B cell (primary cell): ENCODE measurements at regions not wholly inside any gene's neighbourhood (a gene's known extent, or its start where the extent isn't known, plus 50 kb on each side); places are given as distances from the start of the nearest gene placed in this dataset.

Source experiments
- ATAC-seq: fragments of 200-7000 bp; cut with Tn5 transposase; one replicate; pipeline ENCODE4 v1.10.0; 2021; ENCODE audit warnings: low read depth, mild to moderate bottlenecking, moderate number of reproducible peaks, moderate library complexity
- CTCF ChIA-PET: fragments of 350-600 bp; sonication (Branson Sonifier 250); formaldehyde crosslinking; loops from one replicate; lab custom pipeline; 2021; ENCODE audit warnings: antibody characterized with exemption, inconsistent platforms; lab: Charles Lee
- POLR2A ChIA-PET: fragments of 350-600 bp; sonication (Branson Sonifier 250); formaldehyde crosslinking; loops from one replicate; lab custom pipeline; 2021; ENCODE audit warnings: antibody characterized with exemption; lab: Charles Lee
- DNase-seq: peaks from one replicate; pipeline ENCODE4 v3.0.0; 2013
- H2AFZ ChIP-seq: 2 replicates; pipeline ENCODE4 v1.6.1; 2012; ENCODE audit warnings: mild to moderate bottlenecking, low read depth, low read length; ENCODE audit not compliant: insufficient read depth, poor library complexity, severe bottlenecking
- H3K27ac ChIP-seq, 2 donors: 1 replicate in 1 of 2; 2 replicates in 1 of 2; pipeline ENCODE4 v1.5.1; 2012 to 2013; ENCODE audit warnings: low read length in 2 of 2, mild to moderate bottlenecking in 2 of 2, moderate library complexity in 1 of 2
- H3K27me3 ChIP-seq, 4 experiments: fragments of 200-600 bp in 1 of 4; sonication (generic) in 1 of 4; replicated peaks in 1 of 4; 1 replicate in 2 of 4; 2 replicates in 2 of 4; pipeline versions ENCODE4 v1.6.1 to v1.7.0; 2013 to 2016; ENCODE audit warnings: low read length in 3 of 4, mild to moderate bottlenecking in 2 of 4, mixed read lengths in 1 of 4, moderate library complexity in 1 of 4; ENCODE audit not compliant: insufficient read depth in 4 of 4, control insufficient read depth in 3 of 4; ENCODE audit errors: control extremely low read depth in 1 of 4
- H3K36me3 ChIP-seq, 2 experiments: replicated peaks in 1 of 2; 1 replicate in 1 of 2; 2 replicates in 1 of 2; pipeline versions ENCODE4 v1.6.1 to v1.7.1; 2013; ENCODE audit warnings: low read length in 1 of 2; ENCODE audit not compliant: insufficient read depth in 2 of 2, control insufficient read depth in 1 of 2; ENCODE audit errors: control extremely low read depth in 1 of 2, extremely low read depth in 1 of 2
- H3K4me1 ChIP-seq, 2 donors: fragments of 200-600 bp in 1 of 2; sonication (generic) in 1 of 2; 1 replicate in 1 of 2; 2 replicates in 1 of 2; pipeline versions ENCODE4 v1.5.1 to v1.6.1; 2013 to 2017; ENCODE audit warnings: low read length in 2 of 2; ENCODE audit not compliant: control insufficient read depth in 2 of 2, insufficient read depth in 2 of 2
- H3K4me2 ChIP-seq: replicated peaks from 2 replicates; pipeline ENCODE3; 2012; ENCODE audit warnings: mild to moderate bottlenecking, low read depth, low read length; ENCODE audit not compliant: poor library complexity, severe bottlenecking
- H3K4me3 ChIP-seq, 5 experiments: fragments of 200-600 bp in 1 of 5; sonication (generic) in 1 of 5; 1 replicate in 3 of 5; 2 replicates in 2 of 5; pipeline versions ENCODE4 v1.5.1 to v1.7.0; 2011 to 2016; ENCODE audit warnings: low read length in 4 of 5, mild to moderate bottlenecking in 4 of 5, low read depth in 2 of 5, control low read depth in 1 of 5, moderate library complexity in 1 of 5; ENCODE audit not compliant: insufficient read depth in 1 of 5; ENCODE audit errors: control extremely low read depth in 1 of 5, extremely low read depth in 1 of 5
- H3K79me2 ChIP-seq: fragments of 200-600 bp; sonication (generic); one replicate; pipeline ENCODE4 v1.6.0; 2016; ENCODE audit warnings: low read length; ENCODE audit not compliant: control insufficient read depth, insufficient read depth
- H3K9ac ChIP-seq: fragments of 200-600 bp; sonication (generic); 2 replicates; pipeline ENCODE4 v1.6.1; 2017; ENCODE audit warnings: mild to moderate bottlenecking, low read length, moderate library complexity
- H3K9me3 ChIP-seq, 3 donors: one replicate each; pipeline versions ENCODE4 v1.6.1 to v1.7.1; 2013; ENCODE audit warnings: low read length in 2 of 3; ENCODE audit not compliant: control insufficient read depth in 2 of 3, insufficient read depth in 1 of 3; ENCODE audit errors: control extremely low read depth in 1 of 3
- H4K20me1 ChIP-seq: 2 replicates; pipeline ENCODE4 v1.6.0; 2012; ENCODE audit warnings: mild to moderate bottlenecking, low read length; ENCODE audit not compliant: insufficient read depth, control insufficient read depth, poor library complexity, severe bottlenecking
- H3K27ac Mint-ChIP-seq: one replicate; pipeline ENCODE4 v1.8.0; 2021; ENCODE audit warnings: mixed read lengths
- H3K27me3 Mint-ChIP-seq: one replicate; pipeline ENCODE4 v1.8.0; 2021; ENCODE audit warnings: mixed read lengths
- H3K4me1 Mint-ChIP-seq: one replicate; pipeline ENCODE4 v1.8.0; 2021; ENCODE audit warnings: mixed read lengths
- H3K4me3 Mint-ChIP-seq: one replicate; pipeline ENCODE4 v1.8.0; 2021; ENCODE audit warnings: mixed read lengths
- H3K9me3 Mint-ChIP-seq: one replicate; pipeline ENCODE4 v1.8.0; 2022; ENCODE audit warnings: mixed read lengths; ENCODE audit not compliant: insufficient read depth
- EZH2 ChIP-seq: IDR thresholded peaks from 2 replicates; pipeline ENCODE4 v1.6.1; 2012; ENCODE audit warnings: borderline replicate concordance, low read depth, mild to moderate bottlenecking, moderate library complexity, low read length; ENCODE audit not compliant: insufficient read depth, poor library complexity, severe bottlenecking
- WGBS: methylation state at CpG from one replicate; pipeline ENCODE4 v1.1.5; 2013; ENCODE audit warnings: missing lambda C conversion rate; ENCODE audit not compliant: insufficient coverage; 5-methylcytosine and 5-hydroxymethylcytosine counted together
- intact Hi-C: fragments of 100-400 bp; cut with micrococcal nuclease; formaldehyde crosslinking; loops from one replicate; pipeline ENCODE4 v1.10.0; 2022
- TF ChIP-seq, protein P1 (sequence below): fragments of 200-600 bp; IDR thresholded peaks from one replicate; pipeline ENCODE4 v1.8.0; 2022; ENCODE audit warnings: antibody characterized with exemption, mild to moderate bottlenecking

GRCh38 chrX:38973322-38973721, 172.1 kb downstream of the MID1IP1 start:
- Histone ChIP-seq H3K4me2 (no peak overlapping the region), H3K27me3 (no peaks in the 10 kb centered on the region), H3K4me1 (no peaks in the 10 kb centered on the region), H2AFZ (no peak overlapping the region), H4K20me1 (no peaks in the 10 kb centered on the region), H3K9me3 (no peaks in the 10 kb centered on the region), H3K4me3 (no peak overlapping the region), H3K27ac (no peak overlapping the region), H3K9ac (no peak overlapping the region), H3K79me2 (no peaks in the 10 kb centered on the region), H3K36me3 (no peaks in the 10 kb centered on the region)
- Mint-ChIP-seq H3K4me3 (no peak overlapping the region), H3K27me3 (no peaks in the 10 kb centered on the region), H3K9me3 (no peaks in the 10 kb centered on the region), H3K4me1 (no peaks in the 10 kb centered on the region), H3K27ac (no peak overlapping the region)
- POLR2A ChIA-PET: no interaction called here
- WGBS: no CpG with 5 or more reads among the region's 3 CpGs
- DNase-seq (no peak), ATAC-seq (no peak)
- CTCF ChIA-PET: no interaction called here
- no peak for TF ChIP-seq EZH2
- TF ChIP-seq, protein P1, sequence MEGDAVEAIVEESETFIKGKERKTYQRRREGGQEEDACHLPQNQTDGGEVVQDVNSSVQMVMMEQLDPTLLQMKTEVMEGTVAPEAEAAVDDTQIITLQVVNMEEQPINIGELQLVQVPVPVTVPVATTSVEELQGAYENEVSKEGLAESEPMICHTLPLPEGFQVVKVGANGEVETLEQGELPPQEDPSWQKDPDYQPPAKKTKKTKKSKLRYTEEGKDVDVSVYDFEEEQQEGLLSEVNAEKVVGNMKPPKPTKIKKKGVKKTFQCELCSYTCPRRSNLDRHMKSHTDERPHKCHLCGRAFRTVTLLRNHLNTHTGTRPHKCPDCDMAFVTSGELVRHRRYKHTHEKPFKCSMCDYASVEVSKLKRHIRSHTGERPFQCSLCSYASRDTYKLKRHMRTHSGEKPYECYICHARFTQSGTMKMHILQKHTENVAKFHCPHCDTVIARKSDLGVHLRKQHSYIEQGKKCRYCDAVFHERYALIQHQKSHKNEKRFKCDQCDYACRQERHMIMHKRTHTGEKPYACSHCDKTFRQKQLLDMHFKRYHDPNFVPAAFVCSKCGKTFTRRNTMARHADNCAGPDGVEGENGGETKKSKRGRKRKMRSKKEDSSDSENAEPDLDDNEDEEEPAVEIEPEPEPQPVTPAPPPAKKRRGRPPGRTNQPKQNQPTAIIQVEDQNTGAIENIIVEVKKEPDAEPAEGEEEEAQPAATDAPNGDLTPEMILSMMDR: no peak
- intact Hi-C loops: no loop called here

DNA sequence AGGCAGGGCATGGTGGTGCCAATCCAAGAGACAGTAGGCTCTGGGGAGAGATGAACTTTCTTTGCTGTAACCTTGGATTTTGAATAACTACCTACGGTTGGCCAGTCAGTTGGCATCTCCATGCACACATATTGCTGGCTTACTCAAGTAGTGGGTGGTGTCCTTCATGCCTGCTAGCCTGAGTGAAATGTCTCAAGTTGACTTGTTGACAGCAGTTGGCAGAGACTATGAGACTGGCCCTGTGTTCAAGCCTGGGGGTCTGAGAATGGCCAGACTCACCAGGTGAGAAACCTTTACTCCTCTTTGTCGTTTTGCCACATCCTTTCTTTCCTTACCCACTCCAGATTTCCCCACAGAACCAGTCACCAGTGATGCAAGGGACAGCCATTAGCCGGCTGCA, 173.3 kb downstream of the MID1IP1 start:
- Histone ChIP-seq H3K9ac (no peak overlapping the region), H3K4me3 (no peak overlapping the region), H3K36me3 (no peaks in the 10 kb centered on the region), H3K4me1 (no peaks in the 10 kb centered on the region), H2AFZ (no peak overlapping the region), H3K4me2 (no peak overlapping the region), H3K27me3 (no peaks in the 10 kb centered on the region), H3K9me3 (no peaks in the 10 kb centered on the region), H3K27ac (no peak overlapping the region), H3K79me2 (no peaks in the 10 kb centered on the region), H4K20me1 (no peaks in the 10 kb centered on the region)
- TF ChIP-seq, protein P1: no peak
- TF ChIP-seq EZH2: no peak
- Mint-ChIP-seq H3K27me3 (no peaks in the 10 kb centered on the region), H3K9me3 (no peaks in the 10 kb centered on the region), H3K4me1 (no peaks in the 10 kb centered on the region), H3K27ac (no peak overlapping the region), H3K4me3 (no peak overlapping the region)
- WGBS: 92% methylated on average over 2 of the region's 3 CpGs
- no peak for ATAC-seq
- no peak for DNase-seq
- intact Hi-C loops: no loop called here
- CTCF ChIA-PET: no interaction called here
- POLR2A ChIA-PET: no interaction called here
